Uterus (tissue), 2 donors: ENCODE measurements at regions not wholly inside any gene's neighbourhood (a gene's known extent, or its start where the extent isn't known, plus 50 kb on each side); places are given as distances from the start of the nearest gene placed in this dataset.

ENCODE experiments used
- POLR2A ChIP-seq, 2 donors: fragments of 450-650 bp; IDR thresholded peaks; one replicate each; pipeline ENCODE4 v1.6.1; 2016; ENCODE audit warnings: antibody characterized with exemption in 2 of 2, mild to moderate bottlenecking in 1 of 2, moderate library complexity in 1 of 2
- TF ChIP-seq, protein P1 (sequence below), 4 experiments: fragments of 200-600 bp in 2 of 4; fragments of 450-650 bp in 2 of 4; sonication (generic) in 2 of 4; IDR thresholded peaks; one replicate each; pipeline ENCODE4 v1.5.1; 2016 to 2019; ENCODE audit warnings: antibody characterized with exemption in 4 of 4, mild to moderate bottlenecking in 2 of 4, moderate library complexity in 1 of 4

DNA sequence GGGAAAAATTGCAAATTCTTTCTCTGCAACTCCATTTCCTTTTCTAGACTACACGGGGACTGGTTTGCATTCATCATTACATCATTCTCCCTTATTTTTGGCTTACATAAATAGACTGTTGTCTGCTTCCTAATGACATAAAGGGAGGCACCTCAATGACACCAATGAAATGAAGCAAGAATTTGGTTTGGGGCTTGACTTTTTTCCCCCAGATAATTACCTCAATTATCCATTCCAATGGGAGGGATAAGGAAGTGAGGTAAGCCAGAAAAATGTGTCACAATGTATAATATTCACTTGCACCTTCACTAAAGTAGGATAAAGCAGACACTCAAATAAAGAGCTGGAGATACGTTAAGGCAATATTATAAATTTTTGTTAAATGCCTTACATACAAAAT lies 240.6 kb upstream of the GRIP1 start:
- TF ChIP-seq, protein P1, sequence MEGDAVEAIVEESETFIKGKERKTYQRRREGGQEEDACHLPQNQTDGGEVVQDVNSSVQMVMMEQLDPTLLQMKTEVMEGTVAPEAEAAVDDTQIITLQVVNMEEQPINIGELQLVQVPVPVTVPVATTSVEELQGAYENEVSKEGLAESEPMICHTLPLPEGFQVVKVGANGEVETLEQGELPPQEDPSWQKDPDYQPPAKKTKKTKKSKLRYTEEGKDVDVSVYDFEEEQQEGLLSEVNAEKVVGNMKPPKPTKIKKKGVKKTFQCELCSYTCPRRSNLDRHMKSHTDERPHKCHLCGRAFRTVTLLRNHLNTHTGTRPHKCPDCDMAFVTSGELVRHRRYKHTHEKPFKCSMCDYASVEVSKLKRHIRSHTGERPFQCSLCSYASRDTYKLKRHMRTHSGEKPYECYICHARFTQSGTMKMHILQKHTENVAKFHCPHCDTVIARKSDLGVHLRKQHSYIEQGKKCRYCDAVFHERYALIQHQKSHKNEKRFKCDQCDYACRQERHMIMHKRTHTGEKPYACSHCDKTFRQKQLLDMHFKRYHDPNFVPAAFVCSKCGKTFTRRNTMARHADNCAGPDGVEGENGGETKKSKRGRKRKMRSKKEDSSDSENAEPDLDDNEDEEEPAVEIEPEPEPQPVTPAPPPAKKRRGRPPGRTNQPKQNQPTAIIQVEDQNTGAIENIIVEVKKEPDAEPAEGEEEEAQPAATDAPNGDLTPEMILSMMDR (IDR thresholded peaks at IDR 0.05), result no peak
- TF ChIP-seq POLR2A (IDR thresholded peaks at IDR 0.05), result no peak
